ENCODE measurements at regions not wholly inside any gene's neighbourhood (a gene's known extent, or its start where the extent isn't known, plus 50 kb on each side); places are given as distances from the start of the nearest gene placed in this dataset.

- Histone ChIP-seq H3K79me2 (ENCODE audit: control insufficient read depth, insufficient read depth, low read length) (no peaks in the 10 kb centered on the region), H3K4me1 (ENCODE audit: control insufficient read depth, extremely low read depth, insufficient read depth, low read length) (no peaks in the 10 kb centered on the region), H3K9me3 (ENCODE audit: control insufficient read depth, low read depth, low read length) (no peaks in the 10 kb centered on the region), H3K27ac (ENCODE audit: control insufficient read depth, insufficient read depth, low read length) (no peak overlapping the region), H4K20me1 (ENCODE audit: control insufficient read depth, extremely low read depth, insufficient read depth, low read length) (no peaks in the 10 kb centered on the region), H2AFZ (ENCODE audit: control insufficient read depth, low read length) (no peak overlapping the region), H3K36me3 (ENCODE audit: control insufficient read depth in 2 of 2, extremely low read depth in 1 of 2, insufficient read depth in 2 of 2, low read length in 2 of 2) (no peaks in the 10 kb centered on the region), H3K4me2 (ENCODE audit: control insufficient read depth, extremely low read depth, insufficient read depth, low read depth, low read length) (no peak overlapping the region), H3K9me1 (ENCODE audit: control insufficient read depth, extremely low read depth, insufficient read depth, low read length) (no peaks in the 10 kb centered on the region), H3K27me3 (ENCODE audit: control insufficient read depth, extremely low read depth, insufficient read depth, low read length) (peaks cover 8% of the 10 kb centered on the region), H3K4me3 (ENCODE audit: control insufficient read depth in 2 of 3, extremely low read depth in 1 of 3, insufficient read depth in 2 of 3, low read depth in 1 of 3, low read length in 3 of 3) (no peak overlapping the region), H3K9ac (ENCODE audit: control insufficient read depth, extremely low read depth, insufficient read depth, low read length) (no peak overlapping the region)
- TF ChIP-seq EZH2 (IDR thresholded peaks at IDR 0.05; ENCODE audit: low read length) = no peak
- no peak for TF ChIP-seq CTCF (optimal IDR thresholded peaks at IDR 0.05 in 1 of 3, IDR thresholded peaks at IDR 0.05 in 1 of 3, conservative IDR thresholded peaks at IDR 0.05 in 1 of 3; ENCODE audit: extremely low read depth in 1 of 3, insufficient read depth in 2 of 3, low read length in 3 of 3)
- dilution Hi-C loops (cut with MboI; ENCODE audit: extremely low pct_ligation_motif_present, low sequenced_read_pairs) = no loop called here
- DNase-seq (ENCODE audit: low read depth, low spot score) (no peak), FAIRE-seq (no peak)
These were observed 185.1 kb downstream of the FOXD2 start for GRCh38 chr1:47622776-47623556.

GRCh38 chr1:47623557-47623940 lies 185.7 kb downstream of the FOXD2 start:
- FAIRE-seq (no peak), DNase-seq (ENCODE audit: low read depth, low spot score) (no peak)
- Histone ChIP-seq H4K20me1 (ENCODE audit: control insufficient read depth, extremely low read depth, insufficient read depth, low read length) (no peaks in the 10 kb centered on the region), H3K27ac (ENCODE audit: control insufficient read depth, insufficient read depth, low read length) (no peak overlapping the region), H2AFZ (ENCODE audit: control insufficient read depth, low read length) (no peak overlapping the region), H3K36me3 (ENCODE audit: control insufficient read depth in 2 of 2, extremely low read depth in 1 of 2, insufficient read depth in 2 of 2, low read length in 2 of 2) (no peaks in the 10 kb centered on the region), H3K9me1 (ENCODE audit: control insufficient read depth, extremely low read depth, insufficient read depth, low read length) (no peaks in the 10 kb centered on the region), H3K79me2 (ENCODE audit: control insufficient read depth, insufficient read depth, low read length) (no peaks in the 10 kb centered on the region), H3K9ac (ENCODE audit: control insufficient read depth, extremely low read depth, insufficient read depth, low read length) (no peak overlapping the region), H3K4me2 (ENCODE audit: control insufficient read depth, extremely low read depth, insufficient read depth, low read depth, low read length) (no peak overlapping the region), H3K9me3 (ENCODE audit: control insufficient read depth, low read depth, low read length) (no peaks in the 10 kb centered on the region), H3K27me3 (ENCODE audit: control insufficient read depth, extremely low read depth, insufficient read depth, low read length) (peaks cover 8% of the 10 kb centered on the region), H3K4me3 (ENCODE audit: control insufficient read depth in 2 of 3, extremely low read depth in 1 of 3, insufficient read depth in 2 of 3, low read depth in 1 of 3, low read length in 3 of 3) (no peak overlapping the region), H3K4me1 (ENCODE audit: control insufficient read depth, extremely low read depth, insufficient read depth, low read length) (no peaks in the 10 kb centered on the region)
- dilution Hi-C loops (cut with MboI; ENCODE audit: extremely low pct_ligation_motif_present, low sequenced_read_pairs) = no loop called here
- no peak for TF ChIP-seq EZH2 (IDR thresholded peaks at IDR 0.05; ENCODE audit: low read length)
- no peak for TF ChIP-seq CTCF (optimal IDR thresholded peaks at IDR 0.05 in 1 of 3, IDR thresholded peaks at IDR 0.05 in 1 of 3, conservative IDR thresholded peaks at IDR 0.05 in 1 of 3; ENCODE audit: extremely low read depth in 1 of 3, insufficient read depth in 2 of 3, low read length in 3 of 3)
